DND-41 (cell line): ENCODE measurements at regions not wholly inside any gene's neighbourhood (a gene's known extent, or its start where the extent isn't known, plus 50 kb on each side); places are given as distances from the start of the nearest gene placed in this dataset.

ENCODE experiments used
- CTCF ChIP-seq: IDR thresholded peaks from 2 replicates; pipeline ENCODE4 v1.5.1; 2012; ENCODE audit warnings: borderline replicate concordance, low read length, moderate library complexity, mild to moderate bottlenecking; ENCODE audit not compliant: poor library complexity, severe bottlenecking; ENCODE audit errors: extremely low read depth
- EZH2 ChIP-seq: IDR thresholded peaks from 3 replicates; pipeline ENCODE4 v1.6.1; 2012; ENCODE audit warnings: borderline replicate concordance, low read depth, mild to moderate bottlenecking, moderate library complexity, low read length, inconsistent platforms; ENCODE audit not compliant: severe bottlenecking

GRCh38 chr14:31939934-31940333, 137.2 kb upstream of the ARHGAP5 start:
- TF ChIP-seq EZH2, result no peak
- no peak for TF ChIP-seq CTCF
